T47D (cell line): ENCODE measurements at regions not wholly inside any gene's neighbourhood (a gene's known extent, or its start where the extent isn't known, plus 50 kb on each side); places are given as distances from the start of the nearest gene placed in this dataset.
A peak's percentile ranks its signal among the peaks of the same experiment; 100 is the strongest.

Experiments
- DNase-seq, 2 experiments: peaks; one replicate each; pipeline versions ENCODE4 v3.0.0 to v3.0.0-alpha.2; 2011 to 2012; ENCODE audit warnings: low read depth in 1 of 2, low spot score in 1 of 2
- JUND ChIP-seq: IDR thresholded peaks from 2 replicates; pipeline ENCODE4 v1.6.1; 2012; ENCODE audit warnings: low read depth
- in situ Hi-C: cut with HindIII; loops from 2 replicates; pipeline ENCODE4 v1.10.0; 2016; ENCODE audit warnings: low sequenced_read_pairs, low pct_unique_long_range_greater_than_20kb

- in situ Hi-C loops: no loop called here
Measured at GRCh38 chr11:90564531-90564930, 341.7 kb upstream of the CHORDC1 start.

GRCh38 chr11:90558328-90558865, 335.5 kb upstream of the CHORDC1 start:
- DNase-seq: no peak
- in situ Hi-C loops: no loop called here
- TF ChIP-seq JUND: no peak

More at GRCh38 chr11:90564531-90564930, 341.7 kb upstream of the CHORDC1 start:
- DNase-seq: no peak
- TF ChIP-seq JUND: no peak

- peak in 1 of 2 experiments; percentile 9 for DNase-seq
- in situ Hi-C loops: no loop called here
- TF ChIP-seq JUND: no peak
Measured at GRCh38 chr11:90556606-90557005, 333.8 kb upstream of the CHORDC1 start.

- TF ChIP-seq JUND: no peak
- in situ Hi-C loops: no loop called here
- DNase-seq: no peak
Measured at GRCh38 chr11:90556026-90556425, 333.2 kb upstream of the CHORDC1 start.

GRCh38 chr11:90555477-90555876, 332.6 kb upstream of the CHORDC1 start:
- no peak for TF ChIP-seq JUND
- DNase-seq: no peak
- in situ Hi-C loops: no loop called here

GRCh38 chr11:90542092-90542491, 319.2 kb upstream of the CHORDC1 start:
- TF ChIP-seq JUND: no peak
- in situ Hi-C loops: no loop called here
- peak in 1 of 2 experiments; percentile 35 for DNase-seq

GRCh38 chr11:90536301-90536700, 313.5 kb upstream of the CHORDC1 start:
- no peak for TF ChIP-seq JUND
- in situ Hi-C loops: no loop called here
- no peak for DNase-seq

GRCh38 chr11:90532125-90532524, 309.3 kb upstream of the CHORDC1 start:
- TF ChIP-seq JUND: no peak
- in situ Hi-C loops: no loop called here
- no peak for DNase-seq

- no peak for TF ChIP-seq JUND
- in situ Hi-C loops: no loop called here
- no peak for DNase-seq
Measured at GRCh38 chr11:90531001-90531400, 308.2 kb upstream of the CHORDC1 start.

- DNase-seq: no peak
- in situ Hi-C loops: no loop called here
- TF ChIP-seq JUND: no peak
Measured at GRCh38 chr11:90525962-90526361, 303.1 kb upstream of the CHORDC1 start.

- no peak for DNase-seq
- in situ Hi-C loops: no loop called here
- no peak for TF ChIP-seq JUND
Measured at GRCh38 chr11:90512846-90513245, 290.0 kb upstream of the CHORDC1 start.

- TF ChIP-seq JUND: no peak
- no peak for DNase-seq
- in situ Hi-C loops: no loop called here
Measured at GRCh38 chr11:90510839-90511238, 288.0 kb upstream of the CHORDC1 start.

GRCh38 chr11:90500922-90501568, 278.2 kb upstream of the CHORDC1 start:
- in situ Hi-C loops: no loop called here
- TF ChIP-seq JUND: no peak
- no peak for DNase-seq

- no peak for DNase-seq
- in situ Hi-C loops: no loop called here
- TF ChIP-seq JUND: no peak
Measured at GRCh38 chr11:90496722-90497121, 273.9 kb upstream of the CHORDC1 start.
